GM18868 (cell line): ENCODE measurements at regions not wholly inside any gene's neighbourhood (a gene's known extent, or its start where the extent isn't known, plus 50 kb on each side); places are given as distances from the start of the nearest gene placed in this dataset.

Experiments
- ATAC-seq: cut with Tn5 transposase; IDR thresholded peaks from one replicate; pipeline ENCODE4 v1.9.1; 2021; ENCODE audit warnings: mild to moderate bottlenecking, moderate library complexity; ENCODE audit not compliant: unreplicated experiment

DNA sequence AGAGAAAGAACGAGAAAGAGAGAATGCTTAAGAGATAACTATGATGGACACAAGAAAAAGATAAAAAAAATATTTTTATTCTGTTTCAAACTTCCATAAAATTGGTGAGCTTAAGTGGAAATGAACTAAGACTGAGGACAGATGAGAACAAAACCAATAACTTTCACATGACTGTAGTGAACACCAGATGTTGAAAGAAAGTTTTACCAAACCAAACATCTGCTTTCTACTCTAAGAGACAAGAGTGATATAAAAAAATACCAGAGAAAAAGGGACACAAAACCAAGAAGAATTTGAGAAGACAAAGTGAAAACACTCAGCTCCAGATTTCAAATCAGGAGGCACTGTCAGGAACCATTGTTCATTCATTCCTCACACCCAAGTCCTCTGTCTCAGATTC, 147.9 kb downstream of the IMPG2 start:
- ATAC-seq = no peak

- ATAC-seq = no peak
Measured at GRCh38 chr3:101171681-101172191, 148.6 kb downstream of the IMPG2 start.

DNA sequence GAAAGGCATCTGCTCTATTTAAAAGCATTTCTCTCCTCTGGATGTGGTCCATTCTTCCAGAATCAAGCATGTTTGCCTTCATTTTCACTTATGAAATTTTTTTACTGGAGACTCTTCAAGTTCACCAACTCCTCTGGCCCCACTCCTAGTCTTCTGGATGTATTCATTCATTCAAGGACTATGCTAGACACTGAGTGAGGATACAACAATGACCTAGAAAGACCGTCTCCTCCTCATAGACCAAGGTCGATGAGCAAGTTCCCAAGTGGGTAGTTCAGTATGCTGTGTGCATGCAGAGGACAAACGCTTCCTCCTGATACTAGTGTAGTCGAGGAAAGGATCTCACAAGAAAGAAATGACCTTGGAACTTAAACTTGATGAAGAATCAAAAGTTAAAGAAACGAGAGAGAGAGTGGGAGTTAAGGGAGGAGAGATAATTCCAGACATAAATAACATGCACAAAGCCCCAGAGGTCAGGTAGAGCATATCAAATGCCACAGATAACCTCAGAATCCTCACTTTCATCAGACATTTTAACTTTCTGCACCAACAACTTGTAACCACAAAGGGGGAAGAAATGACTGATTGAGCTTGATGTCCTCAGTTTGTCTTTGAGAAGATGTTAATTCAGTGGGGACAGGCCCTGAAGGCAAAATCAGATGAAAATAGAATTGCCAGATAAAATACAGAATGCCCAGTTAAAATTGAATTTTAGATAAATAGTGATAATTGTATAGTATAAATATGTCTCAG, 149.4 kb downstream of the IMPG2 start:
- ATAC-seq = no peak

GRCh38 chr3:101170062-101170771, 150.2 kb downstream of the IMPG2 start:
- ATAC-seq = no peak

GRCh38 chr3:101169516-101169915, 150.9 kb downstream of the IMPG2 start:
- no peak for ATAC-seq

DNA sequence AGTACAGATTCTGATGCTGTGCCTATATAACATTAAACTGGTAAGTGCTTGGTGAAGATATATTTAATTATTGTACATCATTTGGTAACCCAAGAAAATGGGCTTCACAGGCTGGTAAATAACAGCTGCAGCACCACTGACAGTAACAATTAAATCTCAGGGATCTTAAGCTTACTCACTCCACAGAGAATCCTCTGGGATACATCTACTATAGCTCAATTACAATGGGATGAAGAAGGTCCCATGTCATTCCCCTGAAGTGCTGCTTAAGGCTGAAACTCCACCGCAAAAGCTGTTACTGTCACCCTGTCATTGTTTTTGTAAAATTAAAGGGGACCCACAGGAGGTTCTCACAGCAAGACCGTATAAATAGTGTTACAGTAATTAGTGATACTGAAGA, 153.0 kb downstream of the IMPG2 start:
- no peak for ATAC-seq

- ATAC-seq = no peak
Measured at GRCh38 chr3:101166150-101166549, 154.2 kb downstream of the IMPG2 start.

- no peak for ATAC-seq
Measured at GRCh38 chr3:101163554-101163953, 156.8 kb downstream of the IMPG2 start.

DNA sequence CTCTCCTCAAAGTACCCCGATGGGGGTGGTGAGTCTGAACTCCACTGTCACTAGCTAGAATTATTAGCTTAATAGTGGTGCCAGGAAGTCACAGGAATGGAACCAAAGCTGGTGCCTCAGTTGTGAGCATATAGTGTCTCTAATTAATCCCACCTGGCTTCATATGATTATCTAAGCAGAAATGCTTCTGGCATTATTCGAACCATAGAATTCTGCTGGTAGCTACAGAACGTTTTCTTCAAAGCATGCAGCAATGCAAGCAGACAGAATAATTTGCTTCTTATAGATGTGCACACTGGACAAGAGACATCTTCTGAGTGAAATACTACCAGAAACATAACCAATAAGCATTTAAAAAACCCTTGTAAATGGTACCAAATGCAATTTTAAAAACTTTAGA, 160.9 kb downstream of the IMPG2 start:
- ATAC-seq = no peak

- ATAC-seq = no peak
Measured at GRCh38 chr3:101158374-101158773, 162.0 kb downstream of the IMPG2 start.

DNA sequence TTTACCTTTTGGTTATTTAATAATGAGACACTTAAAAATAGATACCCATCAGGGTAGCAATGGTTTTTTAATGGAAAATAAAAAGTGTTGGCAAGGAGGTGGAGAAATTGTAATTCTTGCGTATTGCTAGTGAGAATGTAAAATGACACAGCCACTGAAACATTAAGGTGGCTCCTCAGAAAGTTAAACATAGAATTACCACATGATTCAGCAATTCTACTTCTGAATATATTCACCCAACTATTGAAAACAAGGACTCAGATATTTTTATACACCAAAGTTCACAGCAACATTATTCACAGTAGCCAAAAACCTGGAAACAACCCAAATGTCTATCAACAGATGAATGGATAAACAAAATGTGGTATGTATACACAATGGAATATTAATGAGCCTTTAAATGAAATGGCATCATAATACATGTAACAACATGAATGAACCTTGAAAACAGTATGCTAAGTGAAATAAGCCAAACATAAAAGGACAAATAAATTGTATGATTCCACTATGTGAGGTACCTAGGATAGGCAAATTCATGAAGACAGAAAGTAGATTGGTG, 163.5 kb downstream of the IMPG2 start:
- ATAC-seq = no peak

- ATAC-seq = no peak
Measured at GRCh38 chr3:101155825-101156224, 162.6 kb upstream of the ABI3BP start.

- no peak for ATAC-seq
Measured at GRCh38 chr3:101154401-101154800, 161.2 kb upstream of the ABI3BP start.

GRCh38 chr3:101151286-101151913, 158.2 kb upstream of the ABI3BP start:
- ATAC-seq = no peak

GRCh38 chr3:101150504-101150903, 157.3 kb upstream of the ABI3BP start:
- ATAC-seq = no peak

GRCh38 chr3:101149707-101150106, 156.5 kb upstream of the ABI3BP start:
- ATAC-seq = no peak

DNA sequence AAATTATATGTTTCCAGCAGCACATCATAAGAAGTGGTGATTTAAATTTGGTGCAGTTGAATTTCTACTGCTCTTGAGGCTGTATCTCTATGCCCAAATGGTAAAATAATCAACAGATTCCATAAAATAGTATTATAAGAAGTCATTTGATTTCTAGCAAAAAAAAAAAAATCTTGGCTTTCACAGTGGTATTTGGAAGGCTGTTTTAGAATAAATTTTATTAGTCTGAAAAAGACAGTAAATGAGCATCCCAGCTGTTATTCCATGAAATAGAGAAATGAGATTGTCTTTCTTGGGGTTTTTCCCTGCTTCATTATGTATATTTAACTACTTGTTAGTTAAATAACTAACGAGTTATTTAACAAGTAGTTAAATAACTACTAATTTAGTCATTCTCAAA, 156.0 kb upstream of the ABI3BP start:
- ATAC-seq = no peak

GRCh38 chr3:101148001-101148400, 154.8 kb upstream of the ABI3BP start:
- ATAC-seq = no peak

DNA sequence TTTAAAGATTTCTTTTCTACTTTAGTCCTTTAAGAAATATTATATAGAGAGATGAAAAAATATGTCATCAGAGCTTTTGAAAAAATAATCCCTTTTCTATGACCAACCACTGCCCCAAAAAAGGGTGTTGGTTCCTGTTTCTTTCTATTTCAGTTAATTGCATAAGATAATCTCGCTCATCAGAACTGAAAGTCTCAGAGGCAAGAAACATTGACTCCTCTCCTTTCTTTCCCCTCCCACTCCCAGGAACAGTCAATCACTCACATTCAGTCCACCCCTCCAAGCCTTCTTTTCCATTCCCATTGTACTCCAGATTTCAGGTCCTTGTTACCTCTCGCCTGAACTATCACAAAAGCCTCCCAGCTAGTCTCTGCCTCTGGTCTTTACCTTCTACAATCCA, 153.7 kb upstream of the ABI3BP start:
- no peak for ATAC-seq

DNA sequence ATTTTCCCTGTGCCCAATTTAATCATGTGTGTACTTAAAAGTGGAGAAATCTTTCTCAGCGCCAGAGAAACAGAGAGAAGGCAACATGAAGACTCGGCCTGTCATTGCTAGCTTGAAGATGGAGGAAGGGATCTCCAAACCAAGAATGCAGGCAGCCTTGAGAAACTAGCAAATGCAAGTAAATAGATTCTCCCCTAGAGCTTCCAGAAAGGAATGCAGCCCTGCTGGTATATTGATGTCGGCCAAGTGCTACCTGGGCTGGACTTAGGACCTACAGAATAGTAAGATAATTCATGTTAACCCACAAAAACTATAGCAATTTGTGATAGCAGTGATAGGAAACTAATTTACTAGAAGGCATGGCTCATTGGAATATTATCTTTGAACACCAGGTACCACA, 150.9 kb upstream of the ABI3BP start:
- ATAC-seq = no peak

GRCh38 chr3:101143012-101143411, 149.8 kb upstream of the ABI3BP start:
- ATAC-seq = no peak

- ATAC-seq = no peak
Measured at GRCh38 chr3:101142160-101142559, 148.9 kb upstream of the ABI3BP start.
